NCI-H69 (cell line): ENCODE measurements at regions not wholly inside any gene's neighbourhood (a gene's known extent, or its start where the extent isn't known, plus 50 kb on each side); places are given as distances from the start of the nearest gene placed in this dataset.
A peak's percentile ranks its signal among the peaks of the same experiment; 100 is the strongest.

Experiments
- DNase-seq: peaks from one replicate; lab custom pipeline; 2025; lab: John Stamatoyannopoulos, UW

GRCh38 chr6:147078106-147078505, 126.1 kb upstream of the STXBP5 start:
- no peak for DNase-seq

- peak; percentile 69 for DNase-seq
Observed at GRCh38 chr6:147078602-147079001, 125.6 kb upstream of the STXBP5 start.

DNA sequence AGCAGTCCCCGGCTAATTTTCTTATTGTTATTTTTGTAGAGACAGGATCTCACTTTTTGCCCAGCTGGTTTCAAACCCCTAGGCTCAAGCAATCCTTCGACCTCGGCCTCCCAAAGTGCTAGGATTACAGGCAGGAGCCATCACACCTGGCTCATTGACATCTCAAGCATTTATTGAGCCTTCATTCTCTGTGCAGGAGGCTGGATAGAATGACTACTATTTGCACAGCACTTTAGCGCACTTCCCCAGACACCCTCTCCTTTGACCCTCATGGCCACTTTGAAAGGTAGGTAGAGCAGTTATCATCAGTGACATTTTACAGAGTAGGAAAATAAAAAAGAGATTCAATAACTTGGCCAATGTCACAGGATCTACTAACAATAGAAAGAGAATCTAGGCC, 124.0 kb upstream of the STXBP5 start:
- peak; percentile 43 for DNase-seq

DNA sequence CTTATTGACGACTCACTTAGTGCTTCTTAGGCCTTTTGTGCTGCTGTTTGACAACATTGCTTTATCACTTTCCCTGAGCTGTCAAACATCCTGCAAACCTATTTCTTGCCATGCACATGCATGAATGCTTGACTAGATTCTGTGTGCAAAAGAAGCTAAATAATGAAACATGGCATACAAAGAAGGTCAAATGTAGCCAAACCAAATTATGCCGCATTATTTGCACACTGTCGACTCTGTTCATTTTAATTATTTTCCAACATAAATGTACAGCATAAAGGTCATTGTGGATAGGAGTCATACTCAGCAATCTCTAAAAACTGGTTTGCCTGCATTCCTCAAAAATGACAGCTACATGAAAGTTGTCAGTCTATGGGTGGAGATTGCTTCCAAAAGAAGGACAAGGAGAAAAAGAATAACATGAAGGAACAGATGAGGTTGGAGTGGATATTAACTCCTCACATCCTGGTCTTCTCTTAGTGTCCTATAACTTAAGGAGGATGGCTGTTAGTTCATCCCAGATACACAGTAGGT, 123.1 kb upstream of the STXBP5 start:
- DNase-seq, result no peak

GRCh38 chr6:147087641-147088040, 116.6 kb upstream of the STXBP5 start:
- DNase-seq, result no peak

DNA sequence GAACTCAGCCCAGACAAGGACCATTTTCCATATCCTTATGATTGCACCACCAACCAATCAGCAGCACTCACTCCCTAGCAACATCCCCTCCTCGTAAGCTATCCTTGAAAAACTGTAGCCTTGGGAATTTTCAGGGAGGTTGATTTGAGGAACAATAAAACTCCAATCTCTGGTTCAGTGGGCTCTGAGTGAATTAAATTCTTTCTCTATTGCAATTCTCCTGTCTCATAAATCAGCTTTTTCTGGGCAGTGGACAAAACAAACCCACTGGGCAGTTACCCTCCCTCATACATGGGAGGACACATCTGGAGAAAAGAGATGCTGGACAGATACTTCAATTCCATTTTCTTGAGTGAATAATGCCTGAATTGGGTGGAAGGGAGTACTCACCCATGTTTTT, 115.4 kb upstream of the STXBP5 start:
- no peak for DNase-seq

- DNase-seq, result no peak
Observed at GRCh38 chr6:147095316-147095715, 108.9 kb upstream of the STXBP5 start.

- DNase-seq, result no peak
Observed at GRCh38 chr6:147099974-147100373, 104.2 kb upstream of the STXBP5 start.

DNA sequence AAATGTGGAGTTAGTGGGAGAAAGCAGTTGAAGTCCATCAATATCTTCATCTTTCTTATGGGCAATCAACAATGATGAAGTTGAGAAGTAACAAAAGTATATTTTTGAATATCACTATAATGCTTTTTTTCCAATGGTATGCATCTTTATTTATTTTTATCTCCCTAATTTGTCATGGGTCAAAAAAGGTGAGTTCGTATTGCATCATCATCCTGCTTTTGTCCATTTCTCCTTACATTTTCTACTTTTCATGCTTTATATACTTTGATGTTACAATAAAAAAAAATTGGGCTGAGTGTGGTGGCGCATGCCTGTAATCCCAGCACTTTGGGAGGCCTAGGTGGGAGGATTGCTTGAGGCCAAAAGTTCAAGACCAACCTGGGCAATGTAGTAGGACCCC, 101.2 kb upstream of the STXBP5 start:
- DNase-seq, result no peak

DNA sequence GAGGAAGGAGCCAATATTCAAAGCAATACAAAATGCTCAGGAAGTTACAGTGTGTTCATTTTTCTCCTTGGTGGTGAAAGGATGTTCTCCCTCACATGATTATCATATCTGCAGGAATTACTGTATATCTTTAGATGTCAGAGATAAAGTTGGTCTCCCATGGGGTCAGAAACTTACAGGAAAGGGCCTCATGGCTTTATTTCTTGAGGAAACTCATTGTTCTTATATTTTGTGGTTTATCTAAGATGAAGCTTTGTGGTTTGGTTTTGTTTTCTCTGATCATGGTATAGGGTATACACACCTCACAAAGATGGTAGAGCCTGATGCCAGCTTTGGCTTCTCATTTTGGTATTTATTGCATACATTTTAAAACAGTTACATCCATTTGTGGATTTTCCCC, 100.5 kb upstream of the STXBP5 start:
- no peak for DNase-seq

DNA sequence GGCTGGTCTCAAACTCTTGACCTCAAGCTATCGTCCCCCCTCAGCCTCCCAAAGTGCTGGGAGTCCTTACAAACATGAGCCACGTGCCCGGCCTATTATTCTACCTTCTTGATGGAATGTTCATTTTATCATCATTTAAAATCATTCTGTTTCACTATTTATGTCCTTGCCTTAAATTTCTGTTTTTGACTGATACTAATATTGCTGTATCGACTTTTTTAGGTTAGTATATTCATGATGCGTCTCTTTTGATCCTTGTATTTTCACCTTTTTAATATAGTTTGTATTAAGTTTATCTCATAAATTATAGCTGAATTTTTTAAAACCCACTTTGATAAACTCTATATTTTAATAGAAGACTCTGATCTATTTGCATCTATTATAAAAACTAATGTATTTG, 98.4 kb upstream of the STXBP5 start:
- DNase-seq, result no peak

DNA sequence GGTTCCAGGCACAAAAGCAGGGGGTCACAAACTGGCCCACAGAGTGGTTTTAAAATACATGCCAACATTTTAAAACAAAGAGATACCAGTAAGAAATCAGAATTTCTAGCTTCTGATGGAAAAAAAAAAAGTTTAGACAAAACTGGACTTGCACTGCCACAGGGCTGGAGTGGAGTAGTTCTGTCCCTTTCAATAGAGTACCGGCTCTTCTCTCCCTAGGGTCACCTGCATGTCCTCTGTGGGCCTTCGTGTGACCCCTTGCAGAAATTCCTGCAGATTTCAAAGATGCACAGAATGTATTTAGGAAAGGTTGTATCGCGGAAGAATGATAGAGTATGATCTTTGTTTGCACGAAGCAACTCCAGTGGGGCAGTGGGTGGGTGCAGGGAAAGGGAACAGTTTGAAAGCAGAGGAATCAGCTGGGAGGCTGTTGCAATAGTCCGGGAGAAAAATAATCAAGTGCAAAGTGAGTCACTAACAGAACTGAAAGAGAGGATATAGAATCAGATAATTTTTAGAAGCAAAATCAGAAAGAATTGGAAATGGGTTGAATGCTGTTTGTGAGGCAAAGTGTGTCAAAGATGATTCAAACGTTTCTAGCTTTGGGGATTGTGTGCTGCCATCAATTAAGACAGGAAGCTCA, 97.3 kb upstream of the STXBP5 start:
- no peak for DNase-seq

GRCh38 chr6:147108259-147108910, 95.8 kb upstream of the STXBP5 start:
- peak; percentile 52 for DNase-seq

GRCh38 chr6:147109707-147110106, 94.5 kb upstream of the STXBP5 start:
- DNase-seq, result no peak

GRCh38 chr6:147116056-147116455, 88.2 kb upstream of the STXBP5 start:
- peak; percentile 45 for DNase-seq

DNA sequence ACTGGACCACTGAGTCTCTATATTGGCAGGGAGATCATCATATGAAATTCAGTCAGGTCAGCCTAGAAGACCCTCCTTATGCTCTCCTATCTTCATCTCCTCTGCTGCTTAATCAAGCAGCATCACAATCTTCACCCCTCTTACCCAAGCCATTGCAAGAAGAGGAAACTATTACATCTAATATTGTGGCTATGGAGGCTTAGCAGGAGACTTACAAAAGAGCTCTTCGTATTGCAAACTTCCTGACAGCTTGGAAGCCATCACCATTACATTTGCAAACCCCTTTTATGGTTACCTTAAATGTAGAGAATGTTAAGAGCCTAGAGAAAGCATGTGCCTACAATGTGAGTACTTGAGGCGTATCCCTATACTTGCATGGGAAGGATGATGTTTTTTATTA, 87.2 kb upstream of the STXBP5 start:
- no peak for DNase-seq

GRCh38 chr6:147117580-147117979, 86.6 kb upstream of the STXBP5 start:
- DNase-seq, result no peak

- DNase-seq, result no peak
Observed at GRCh38 chr6:147119310-147119709, 84.9 kb upstream of the STXBP5 start.

GRCh38 chr6:147122823-147123222, 81.4 kb upstream of the STXBP5 start:
- DNase-seq, result no peak

GRCh38 chr6:147126618-147127022, 77.6 kb upstream of the STXBP5 start:
- no peak for DNase-seq

DNA sequence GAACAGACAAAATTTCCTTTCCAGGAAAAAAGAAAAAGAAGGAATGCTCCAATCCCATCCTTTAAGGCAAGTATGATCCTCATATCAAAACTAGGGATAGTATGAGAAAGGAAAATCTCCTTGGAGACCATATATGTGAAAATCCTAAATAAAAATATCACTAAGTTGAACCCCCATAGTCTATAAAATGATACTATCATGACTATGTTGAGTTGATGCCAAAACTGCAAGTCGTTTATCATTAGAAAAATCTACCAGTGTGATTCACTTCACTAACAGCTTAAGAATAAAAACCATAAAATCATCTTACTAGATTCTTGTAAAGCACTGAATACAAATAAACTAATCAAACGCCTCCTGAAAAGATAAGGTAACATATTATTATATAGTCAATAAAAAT, 76.6 kb upstream of the STXBP5 start:
- DNase-seq, result no peak

DNA sequence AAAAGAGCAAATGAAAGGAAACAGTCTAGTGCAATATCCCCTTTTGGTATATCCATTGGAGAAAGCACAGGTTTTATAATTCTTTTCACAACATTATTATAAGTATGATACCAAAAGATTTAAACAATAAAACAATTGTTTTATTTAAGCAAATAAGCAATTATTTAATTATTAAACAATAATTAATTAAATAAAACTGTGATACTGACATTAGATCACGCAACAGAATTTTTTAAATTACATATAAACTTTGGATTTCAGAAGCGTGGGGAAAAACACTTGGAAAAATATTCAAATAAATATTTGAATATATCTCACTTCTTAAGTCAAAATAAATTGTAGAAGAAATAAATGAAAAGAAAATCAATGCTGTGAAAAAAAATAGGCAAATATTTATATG, 76.2 kb upstream of the STXBP5 start:
- DNase-seq, result no peak

GRCh38 chr6:147131532-147132128, 72.6 kb upstream of the STXBP5 start:
- peak; percentile 44 for DNase-seq
